HUDEP-2 (cell line): ENCODE measurements at regions not wholly inside any gene's neighbourhood (a gene's known extent, or its start where the extent isn't known, plus 50 kb on each side); places are given as distances from the start of the nearest gene placed in this dataset.
"Not testable (repeated sequence)": the region's sequence is repeated elsewhere in the genome, so short reads cannot be mapped to it uniquely, and the experiment has no call there.

ENCODE experiments used
- DNase-seq, 76 experiments: peaks; one replicate each; lab custom pipeline; 2025; ENCODE audit not compliant: unreplicated experiment in 76 of 76; lab: John Stamatoyannopoulos, UW

DNA sequence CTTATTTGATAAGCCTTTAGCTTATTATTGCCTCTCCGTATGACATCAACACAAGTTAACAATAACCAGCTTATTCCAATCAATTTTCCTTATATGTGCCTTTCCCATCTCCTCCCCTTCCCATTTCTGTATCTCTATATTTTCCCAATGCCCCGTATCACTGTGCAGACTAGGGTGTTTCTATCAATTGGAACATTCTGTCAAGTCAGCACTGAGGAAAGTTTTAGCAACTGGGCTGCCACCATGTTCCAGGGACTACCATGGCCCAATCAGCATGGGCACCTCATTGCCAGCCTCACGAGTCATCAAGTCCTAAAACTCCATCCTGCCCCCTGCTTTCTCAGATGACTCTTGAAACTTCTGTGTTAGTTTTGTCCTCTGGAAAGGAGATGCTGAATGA is 973.1 kb upstream of the CNTN5 start:
- DNase-seq, result no peak

DNA sequence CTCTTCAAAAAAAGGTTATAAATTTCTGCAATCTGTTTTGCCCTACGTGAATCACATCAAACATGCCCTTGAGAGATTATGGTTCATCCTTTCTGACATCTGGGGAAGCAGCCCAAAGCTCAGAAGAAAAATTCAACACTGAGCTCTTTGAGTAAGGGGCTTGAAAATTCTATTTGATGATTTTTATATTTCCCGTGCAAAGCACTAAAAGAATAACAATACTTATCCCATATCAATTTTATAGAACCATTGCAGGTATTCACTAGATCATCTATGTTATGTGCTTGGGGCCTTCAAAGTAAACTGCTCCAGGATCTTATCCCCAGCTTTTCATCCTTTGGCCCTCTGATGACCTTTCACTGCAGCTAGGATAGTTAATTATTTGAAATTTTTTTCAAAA is 966.9 kb upstream of the CNTN5 start:
- DNase-seq, result no peak

DNA sequence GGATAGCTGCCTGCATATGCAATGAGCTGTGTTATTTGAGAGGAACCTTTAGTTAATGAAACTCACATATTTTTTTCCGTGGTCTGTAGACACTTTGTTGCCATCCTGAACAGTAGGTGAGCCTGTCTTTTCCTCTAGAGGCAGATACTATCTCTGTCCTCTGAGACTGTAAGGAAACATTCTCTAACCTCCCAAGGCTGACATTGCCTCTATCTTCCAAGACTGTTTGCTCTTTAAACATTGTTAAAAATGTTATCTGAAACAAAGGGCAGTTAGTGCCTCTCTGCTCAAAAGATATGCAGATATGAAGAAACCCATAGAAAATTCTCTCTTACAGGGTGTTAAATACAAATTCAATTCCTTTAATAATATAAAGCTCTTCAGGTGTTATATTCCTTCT is 963.8 kb upstream of the CNTN5 start:
- DNase-seq, result peak in 14 of 76 experiments; percentile 0 to 66 (median 22)

DNA sequence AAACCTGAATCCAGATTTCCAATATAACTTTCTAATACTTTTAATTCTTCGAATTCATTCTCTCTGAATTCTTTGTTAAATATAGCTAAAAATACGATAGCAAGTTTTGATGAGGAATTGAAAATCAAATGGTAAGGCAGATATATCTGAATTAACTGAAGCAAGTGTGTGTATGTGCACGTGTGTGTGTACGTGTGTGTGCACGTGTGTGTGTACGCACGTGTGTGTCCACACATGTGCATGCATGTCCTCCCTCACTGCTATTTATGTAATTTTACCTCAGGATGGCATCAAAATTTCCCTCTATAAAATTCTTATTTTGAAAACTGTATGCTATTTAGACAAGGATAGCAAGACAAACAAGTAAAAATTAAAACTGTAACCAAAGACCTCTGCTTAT is 961.3 kb upstream of the CNTN5 start:
- no peak for DNase-seq

DNA sequence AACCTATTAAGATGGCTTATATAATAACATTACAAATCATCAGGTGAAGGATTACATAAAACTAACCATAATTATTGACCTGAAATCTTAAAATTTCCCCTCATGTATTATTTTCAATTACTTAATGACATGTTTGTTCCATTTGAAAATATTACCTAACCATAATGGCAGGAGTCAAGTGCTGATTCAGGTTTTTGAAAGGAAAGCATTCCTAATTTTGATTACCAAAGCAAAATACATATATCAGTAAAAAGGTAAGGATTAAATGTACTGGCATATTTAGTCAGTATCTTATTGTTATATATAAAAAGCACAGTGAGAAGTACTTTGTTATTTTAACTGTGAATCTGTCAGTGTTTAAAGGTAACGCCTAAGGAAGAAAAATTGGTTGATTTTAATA is 960.0 kb upstream of the CNTN5 start:
- no peak for DNase-seq

DNA sequence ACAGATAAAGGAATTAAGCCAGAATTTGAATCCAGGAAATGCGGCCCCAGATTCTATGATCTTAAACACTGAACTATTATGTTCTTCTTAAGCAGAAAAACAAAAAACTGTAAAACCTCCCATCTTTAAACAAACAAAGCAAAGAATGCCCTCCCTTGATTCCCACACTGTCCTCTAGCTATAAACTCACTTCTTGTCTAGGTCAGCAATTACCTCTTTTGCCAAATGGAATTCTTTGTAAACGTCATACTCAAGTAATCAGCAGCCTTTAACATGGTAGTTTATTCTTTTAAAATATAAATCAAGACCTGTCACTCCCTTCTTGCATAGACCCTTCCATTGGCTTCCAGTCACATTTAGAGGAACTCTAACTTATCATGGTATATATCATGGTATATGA is 958.9 kb upstream of the CNTN5 start:
- no peak for DNase-seq

DNA sequence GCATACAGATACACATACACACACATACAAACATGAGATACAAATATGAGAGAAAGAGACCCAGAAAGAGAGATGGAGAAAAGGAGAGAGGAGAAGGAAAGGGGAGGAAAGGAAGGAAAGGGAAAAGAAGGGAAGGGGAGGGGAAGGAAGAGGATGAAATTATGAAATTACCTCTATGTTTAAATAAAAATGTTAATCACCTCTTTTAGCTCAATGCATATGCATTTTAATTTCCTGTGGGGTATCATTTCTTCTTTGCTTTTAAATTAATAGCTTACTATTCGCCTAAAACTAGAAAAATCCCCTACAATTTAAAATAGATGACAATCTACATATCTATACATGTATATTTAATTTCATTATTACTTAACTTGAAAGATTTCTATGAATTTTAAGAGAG is 958.0 kb upstream of the CNTN5 start:
- no peak for DNase-seq

DNA sequence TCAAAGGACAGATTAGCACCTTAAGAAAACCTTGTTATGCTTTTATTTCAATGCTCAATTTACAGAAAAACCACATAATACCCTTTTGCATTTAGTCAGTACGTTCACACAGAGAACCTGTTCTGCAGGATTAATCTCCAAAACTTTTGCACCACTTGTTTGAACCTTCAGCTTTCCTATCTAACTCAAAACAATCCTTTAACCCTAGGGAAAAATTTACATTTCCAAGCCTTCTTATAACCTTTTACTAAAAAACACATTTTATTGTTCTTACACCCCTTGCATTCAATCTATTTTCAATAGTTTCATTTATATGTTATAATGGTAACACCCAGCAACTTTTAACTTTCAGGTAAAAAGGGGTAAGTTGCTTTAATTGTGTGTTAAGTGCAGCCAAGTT is 952.5 kb upstream of the CNTN5 start:
- no peak for DNase-seq

DNA sequence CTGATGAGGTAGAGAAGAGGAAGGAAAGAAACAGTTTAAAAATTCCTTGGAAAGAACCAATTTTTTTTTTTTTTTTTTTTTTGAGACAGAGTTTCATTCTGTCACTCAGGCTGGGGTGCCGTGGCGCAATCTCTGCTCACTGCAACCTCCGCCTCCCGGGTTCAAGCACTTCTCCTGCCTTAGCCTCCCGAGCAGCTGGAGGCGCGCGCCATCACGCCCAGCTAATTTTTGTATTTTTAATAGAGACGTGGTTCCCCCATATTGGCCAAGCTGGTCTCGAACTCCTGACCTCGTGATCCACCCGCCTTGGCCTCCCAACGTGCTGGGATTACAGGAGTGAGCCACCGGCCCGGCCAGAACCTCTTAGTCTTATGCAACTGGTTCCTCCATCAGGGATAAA is 951.6 kb upstream of the CNTN5 start:
- not testable (repeated sequence) for DNase-seq

DNA sequence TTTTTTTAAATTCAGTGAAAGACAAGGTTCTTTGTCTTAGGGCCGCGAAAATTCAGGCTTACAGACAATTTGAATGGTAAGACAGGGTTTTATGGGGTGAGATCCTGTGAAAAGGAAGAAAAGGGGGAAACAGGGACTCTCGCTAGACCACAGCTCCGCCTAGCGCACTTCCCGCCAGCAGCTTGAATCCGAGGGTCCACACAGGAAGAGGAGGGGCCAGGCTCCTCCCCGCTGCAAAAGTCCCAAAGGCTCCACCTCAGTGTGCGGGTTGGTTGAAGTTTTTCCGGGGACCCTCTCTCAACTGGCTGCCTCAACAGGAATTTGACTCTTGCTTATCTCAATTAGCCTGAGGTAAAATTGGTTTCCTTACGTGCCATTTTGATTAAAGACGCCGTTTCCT is 950.9 kb upstream of the CNTN5 start:
- DNase-seq, result no peak

DNA sequence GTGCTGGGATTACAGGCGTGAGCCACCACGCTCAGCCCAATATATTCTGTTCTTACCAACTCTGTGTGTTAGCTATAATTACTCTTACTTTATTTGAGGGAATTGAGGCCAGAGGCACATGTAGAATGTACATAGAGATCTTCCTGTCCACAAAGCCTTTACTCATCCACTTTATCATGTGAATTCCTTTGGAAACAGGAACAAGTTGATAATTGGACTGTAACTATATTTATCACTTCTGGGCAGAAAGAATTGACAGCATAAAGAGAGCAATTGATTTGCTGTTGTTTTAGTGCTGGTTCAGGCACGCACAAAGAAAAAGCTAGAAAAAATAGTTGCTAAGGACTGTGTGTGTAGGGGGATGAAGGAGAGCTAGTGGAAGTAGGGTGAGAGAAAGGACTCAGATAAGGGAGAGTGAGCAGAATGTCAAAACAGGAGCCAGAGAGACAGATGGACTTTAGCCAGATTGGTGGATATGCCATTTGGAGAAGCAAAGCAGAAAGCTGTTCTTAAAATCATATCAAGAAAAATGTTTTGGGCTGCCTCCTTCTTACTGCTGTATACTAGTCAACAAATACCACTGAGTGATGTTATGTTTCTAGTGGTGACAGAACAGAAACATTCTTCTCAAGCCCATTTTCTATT is 929.8 kb upstream of the CNTN5 start:
- peak in 1 of 76 experiments; percentile 3 for DNase-seq

DNA sequence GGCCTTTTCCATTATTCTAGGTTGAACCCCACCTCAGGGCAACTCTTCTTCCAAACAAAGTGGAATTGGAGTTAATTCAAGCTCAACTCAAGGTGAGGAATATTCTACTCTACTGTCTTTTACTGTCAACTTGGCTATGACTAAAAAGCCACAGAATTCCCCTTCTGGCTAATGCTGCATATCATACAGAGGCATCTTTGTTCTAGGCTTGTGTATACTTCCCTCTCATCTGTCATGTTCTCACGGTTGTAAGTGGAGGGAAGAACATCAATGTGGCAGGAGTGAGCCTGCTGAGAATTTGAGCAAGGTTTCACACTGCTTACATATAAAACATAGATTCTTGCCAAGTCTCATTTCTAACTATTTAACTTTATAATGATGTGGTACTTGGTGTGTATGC is 921.4 kb upstream of the CNTN5 start:
- no peak for DNase-seq

DNA sequence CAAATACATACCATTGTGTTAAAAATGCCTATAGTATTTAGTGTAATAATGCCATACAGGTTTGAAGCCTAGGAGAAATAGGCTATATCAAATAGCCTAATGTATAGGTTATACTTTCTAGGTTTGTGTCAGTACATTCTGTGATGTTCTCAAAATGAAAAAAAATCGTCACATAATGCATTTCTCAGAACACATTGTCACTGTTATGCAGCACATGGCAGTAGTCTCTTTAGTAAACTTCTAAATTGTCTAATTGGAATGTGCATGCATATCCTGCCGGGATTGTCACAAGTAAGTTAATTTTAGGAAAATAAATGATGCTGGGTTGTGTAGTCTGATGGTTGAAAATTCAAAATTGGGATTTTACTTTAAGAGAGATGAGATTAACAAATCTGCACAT is 920.1 kb upstream of the CNTN5 start:
- DNase-seq, result no peak

DNA sequence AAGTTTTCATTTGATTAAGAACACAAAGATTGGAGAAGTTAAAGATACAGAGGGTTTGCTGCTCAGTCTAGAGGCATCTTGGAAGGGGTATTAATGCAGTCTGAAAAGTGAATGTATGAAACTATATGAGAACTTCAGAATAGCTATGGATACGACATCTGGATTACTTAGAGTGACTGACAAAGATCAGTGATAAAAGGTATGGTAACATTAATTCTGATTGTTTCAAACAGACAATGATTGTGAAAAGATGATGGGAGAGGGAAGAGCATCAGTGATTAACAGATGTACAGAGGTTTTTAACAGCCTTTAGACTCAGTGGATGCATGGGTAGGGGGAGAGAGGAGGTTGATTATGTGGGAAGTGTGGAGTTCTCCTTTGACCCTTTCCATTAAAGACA is 919.4 kb upstream of the CNTN5 start:
- DNase-seq, result no peak

DNA sequence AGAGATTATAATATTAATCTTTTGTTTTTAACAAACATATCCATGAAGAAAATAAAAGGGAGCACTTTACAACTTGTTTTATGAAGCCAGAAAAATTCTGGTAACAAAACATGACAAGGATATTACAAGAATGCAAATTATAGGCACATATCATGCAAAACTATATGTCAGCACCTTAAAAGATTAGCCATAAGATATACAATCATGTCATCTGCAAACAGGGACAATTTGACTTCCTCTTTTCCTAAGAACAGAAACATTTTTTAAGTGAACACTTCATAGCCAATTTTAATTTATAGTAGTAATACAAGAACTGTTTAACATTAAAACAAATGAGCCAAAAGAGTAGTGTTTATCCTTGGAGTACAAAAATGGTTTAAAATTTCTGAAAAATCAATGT is 916.5 kb upstream of the CNTN5 start:
- DNase-seq, result peak in 1 of 76 experiments; percentile 8

DNA sequence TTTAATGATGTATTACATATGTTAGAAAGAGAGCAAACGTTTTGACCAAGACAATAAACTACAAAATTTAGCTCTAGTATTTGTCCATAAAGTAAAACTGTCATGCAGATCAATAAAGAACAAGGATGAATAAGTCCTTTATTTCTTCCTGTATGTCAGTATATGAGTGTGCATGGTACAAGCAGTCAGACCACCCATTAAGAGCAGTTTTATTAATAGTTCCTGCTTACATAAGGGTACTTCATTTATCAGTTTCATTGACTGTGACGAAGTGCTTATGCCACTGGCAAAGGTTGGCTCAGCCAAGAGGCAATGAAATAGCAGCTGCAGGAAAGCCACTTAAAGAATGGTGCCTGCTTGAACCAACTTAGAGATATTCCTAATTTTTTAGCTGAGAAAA is 913.0 kb upstream of the CNTN5 start:
- DNase-seq, result no peak

DNA sequence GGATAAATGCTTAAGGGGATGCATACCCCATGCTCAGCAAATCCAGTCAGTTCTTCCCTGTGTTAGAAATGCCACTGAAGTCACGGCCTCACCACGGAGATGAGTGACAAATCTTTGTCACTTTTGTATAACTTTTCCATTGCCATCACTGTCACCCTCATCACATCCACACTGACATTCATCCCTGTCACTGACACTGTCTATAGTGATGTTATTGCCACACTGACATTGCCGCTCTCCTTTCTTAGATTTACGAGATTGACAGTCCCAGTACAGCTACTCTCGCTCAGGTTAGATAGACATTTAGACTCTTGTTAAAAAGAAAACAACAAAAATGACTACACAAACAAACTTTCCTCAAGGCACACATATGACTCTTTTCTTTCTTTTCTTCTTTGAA is 910.7 kb upstream of the CNTN5 start:
- no peak for DNase-seq

DNA sequence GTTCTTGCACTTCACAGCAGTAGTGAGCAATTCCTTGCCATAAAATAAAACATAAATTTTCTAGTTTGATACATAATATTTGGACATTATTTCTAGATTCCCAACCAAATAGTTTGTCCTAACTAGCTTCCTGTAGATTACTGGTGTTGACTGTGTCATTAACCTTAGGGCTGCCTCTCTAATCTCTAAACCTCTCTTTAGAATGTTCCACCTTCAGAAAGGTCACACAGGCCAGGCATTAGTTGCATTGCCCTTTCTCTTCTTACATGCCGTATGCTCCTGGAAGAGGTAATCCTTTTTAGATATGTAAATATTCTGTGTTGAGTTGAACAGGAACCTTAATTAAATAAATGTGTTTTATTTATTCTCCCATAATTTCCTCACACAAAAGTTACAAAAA is 904.9 kb upstream of the CNTN5 start:
- DNase-seq, result no peak

DNA sequence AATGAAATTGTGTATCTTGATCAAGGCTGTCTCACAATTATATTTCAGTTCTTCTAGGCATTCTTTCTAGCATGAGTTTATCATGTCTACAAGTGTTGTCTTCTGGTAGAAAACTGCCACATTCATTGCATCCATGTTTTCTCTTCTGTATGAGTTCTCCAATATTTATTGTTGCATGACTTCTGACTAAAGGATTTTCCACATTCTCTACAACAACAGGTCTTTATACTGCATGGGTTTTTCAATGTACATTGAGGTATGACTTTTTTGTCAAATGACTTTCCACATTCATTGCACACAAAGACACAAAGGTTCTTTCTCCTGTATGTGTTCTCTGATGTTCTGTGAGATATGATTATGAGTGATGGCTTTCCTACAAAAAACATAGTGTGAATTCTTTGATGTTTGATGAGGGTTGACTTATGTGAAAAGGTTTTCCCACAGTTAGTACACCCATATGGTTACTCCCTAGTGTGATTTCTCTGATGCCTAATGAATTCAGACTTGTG is 890.6 kb upstream of the CNTN5 start:
- DNase-seq, result no peak

DNA sequence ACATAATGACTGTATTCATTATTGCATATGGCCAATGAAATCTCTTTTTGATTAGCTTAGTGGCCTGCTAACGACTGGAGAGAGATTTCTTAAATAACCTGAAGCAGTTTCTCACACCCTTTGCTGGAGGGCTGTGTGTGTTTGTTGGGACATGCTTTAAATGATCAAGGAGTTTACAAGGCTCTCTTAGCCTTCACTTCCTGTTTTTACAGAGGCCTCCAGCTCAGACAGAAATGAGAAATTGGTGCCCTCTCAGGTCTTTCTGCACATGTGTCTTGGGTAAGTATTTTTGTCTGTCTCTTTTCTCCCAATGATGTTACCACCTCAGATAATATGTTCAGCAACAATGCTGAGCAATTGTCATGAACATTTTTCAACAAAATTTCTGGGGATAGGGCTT is 884.4 kb upstream of the CNTN5 start:
- DNase-seq, result no peak

DNA sequence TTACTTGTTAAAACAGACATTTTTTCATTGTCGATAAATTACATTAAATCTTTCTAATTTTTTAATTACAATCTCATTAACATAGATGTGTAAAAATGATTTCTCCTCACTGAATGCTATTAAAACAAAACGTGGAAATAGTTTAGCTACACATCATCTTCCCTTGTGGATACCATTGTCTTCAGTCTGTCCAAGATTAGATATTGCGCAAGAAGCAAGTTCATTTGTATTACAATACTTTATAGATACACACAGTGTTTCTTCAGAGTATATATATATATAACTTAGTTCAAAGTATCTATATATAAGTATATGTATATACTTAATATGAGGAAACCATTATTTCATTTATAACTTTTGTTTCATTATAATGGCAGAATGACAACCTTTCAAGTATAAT is 883.3 kb upstream of the CNTN5 start:
- DNase-seq, result no peak

DNA sequence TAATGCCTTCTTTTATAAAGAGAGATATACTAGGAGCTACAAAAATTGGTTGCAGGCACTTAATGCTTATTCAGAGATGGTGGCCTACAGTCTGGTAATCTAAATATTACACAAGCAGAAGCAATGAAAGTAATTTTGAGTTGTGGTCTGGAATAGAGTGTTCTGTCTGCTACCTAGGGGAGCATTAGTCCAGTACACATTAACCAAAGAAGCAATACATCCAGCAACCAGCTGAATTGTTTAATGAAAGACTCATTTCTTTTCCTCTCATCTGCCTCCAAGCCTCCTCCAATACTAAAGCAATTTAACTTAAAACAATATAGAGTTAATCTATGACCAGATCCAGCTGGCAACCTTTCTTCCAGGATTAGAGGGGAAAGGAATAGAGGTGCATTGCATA is 877.1 kb upstream of the CNTN5 start:
- DNase-seq, result no peak

DNA sequence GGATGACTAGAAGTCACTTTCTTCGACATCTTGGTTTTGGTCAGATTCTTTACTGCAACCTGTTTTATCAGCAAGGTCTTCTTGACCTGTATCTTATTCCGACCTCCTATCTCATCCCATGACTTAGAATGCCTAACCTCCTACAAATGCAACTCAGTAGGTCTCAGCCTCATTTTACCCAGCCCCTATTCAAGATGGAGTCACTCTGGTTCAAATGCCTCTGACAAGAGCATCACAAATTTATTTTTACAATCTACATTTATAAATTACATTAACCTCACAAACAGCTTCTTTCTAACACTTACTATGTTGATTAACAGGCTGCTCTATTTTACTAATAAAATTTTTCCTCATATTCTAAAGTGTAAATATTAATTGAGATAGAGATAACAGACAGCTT is 867.0 kb upstream of the CNTN5 start:
- no peak for DNase-seq
